ENCODE measurements at regions not wholly inside any gene's neighbourhood (a gene's known extent, or its start where the extent isn't known, plus 50 kb on each side); places are given as distances from the start of the nearest gene placed in this dataset.
"Not testable (repeated sequence)": the region's sequence is repeated elsewhere in the genome, so short reads cannot be mapped to it uniquely, and the experiment has no call there.

GRCh38 chr6:144519426-144519825 lies 234.3 kb downstream of the UTRN start:
- H3K36me3 ChIP-seq (ENCODE audit: insufficient read depth, low read length): peaks cover 36% of the 10 kb centered on the region
- no peaks in the 10 kb centered on the region for H3K27me3 ChIP-seq (ENCODE audit: insufficient read depth, low read length)
- H2AFZ ChIP-seq (ENCODE audit: low read depth, low read length): no peak overlapping the region
- no peaks in the 10 kb centered on the region for H3K4me1 ChIP-seq (ENCODE audit: insufficient read depth, low read length)
- H3K4me3 ChIP-seq (ENCODE audit: low read length): no peak overlapping the region
- peaks cover 5% of the 10 kb centered on the region for H3K9me3 ChIP-seq (ENCODE audit: low read length)

GRCh38 chr6:144528743-144529425 lies 243.7 kb downstream of the UTRN start:
- peaks cover under 1% of the 10 kb centered on the region for H3K9me3 ChIP-seq (ENCODE audit: low read length)
- no peaks in the 10 kb centered on the region for H3K4me1 ChIP-seq (ENCODE audit: insufficient read depth, low read length)
- H2AFZ ChIP-seq (ENCODE audit: low read depth, low read length): no peak overlapping the region
- peaks cover 13% of the 10 kb centered on the region for H3K36me3 ChIP-seq (ENCODE audit: insufficient read depth, low read length)
- no peak overlapping the region for H3K4me3 ChIP-seq (ENCODE audit: low read length)
- no peaks in the 10 kb centered on the region for H3K27me3 ChIP-seq (ENCODE audit: insufficient read depth, low read length)

GRCh38 chr6:144530118-144530517 lies 245.0 kb downstream of the UTRN start:
- H3K36me3 ChIP-seq (ENCODE audit: insufficient read depth, low read length): peaks cover 11% of the 10 kb centered on the region
- H2AFZ ChIP-seq (ENCODE audit: low read depth, low read length): no peak overlapping the region
- no peaks in the 10 kb centered on the region for H3K4me1 ChIP-seq (ENCODE audit: insufficient read depth, low read length)
- H3K27me3 ChIP-seq (ENCODE audit: insufficient read depth, low read length): no peaks in the 10 kb centered on the region
- no peak overlapping the region for H3K4me3 ChIP-seq (ENCODE audit: low read length)
- H3K9me3 ChIP-seq (ENCODE audit: low read length): no peaks in the 10 kb centered on the region

GRCh38 chr6:144532238-144532637 lies 247.1 kb downstream of the UTRN start:
- not testable (repeated sequence) for H3K4me1 ChIP-seq (ENCODE audit: insufficient read depth, low read length); H3K27me3 ChIP-seq (ENCODE audit: insufficient read depth, low read length); H3K4me3 ChIP-seq (ENCODE audit: low read length); H3K36me3 ChIP-seq (ENCODE audit: insufficient read depth, low read length); H2AFZ ChIP-seq (ENCODE audit: low read depth, low read length); H3K9me3 ChIP-seq (ENCODE audit: low read length)

GRCh38 chr6:144534180-144534579 lies 249.0 kb downstream of the UTRN start:
- H3K36me3 ChIP-seq (ENCODE audit: insufficient read depth, low read length): peaks cover 6% of the 10 kb centered on the region
- no peak overlapping the region for H3K4me3 ChIP-seq (ENCODE audit: low read length)
- no peaks in the 10 kb centered on the region for H3K9me3 ChIP-seq (ENCODE audit: low read length)
- no peak overlapping the region for H2AFZ ChIP-seq (ENCODE audit: low read depth, low read length)
- no peaks in the 10 kb centered on the region for H3K4me1 ChIP-seq (ENCODE audit: insufficient read depth, low read length)
- H3K27me3 ChIP-seq (ENCODE audit: insufficient read depth, low read length): no peaks in the 10 kb centered on the region

GRCh38 chr6:144535630-144536029 lies 250.5 kb downstream of the UTRN start:
- no peaks in the 10 kb centered on the region for H3K4me1 ChIP-seq (ENCODE audit: insufficient read depth, low read length)
- no peaks in the 10 kb centered on the region for H3K27me3 ChIP-seq (ENCODE audit: insufficient read depth, low read length)
- no peak overlapping the region for H3K4me3 ChIP-seq (ENCODE audit: low read length)
- H2AFZ ChIP-seq (ENCODE audit: low read depth, low read length): no peak overlapping the region
- H3K9me3 ChIP-seq (ENCODE audit: low read length): no peaks in the 10 kb centered on the region
- peaks cover 8% of the 10 kb centered on the region for H3K36me3 ChIP-seq (ENCODE audit: insufficient read depth, low read length)

- Histone ChIP-seq H3K27me3 (ENCODE audit: insufficient read depth, low read length) (no peaks in the 10 kb centered on the region), H3K9me3 (ENCODE audit: low read length) (no peaks in the 10 kb centered on the region), H3K4me1 (ENCODE audit: insufficient read depth, low read length) (no peaks in the 10 kb centered on the region), H3K36me3 (ENCODE audit: insufficient read depth, low read length) (peaks cover 8% of the 10 kb centered on the region), H3K4me3 (ENCODE audit: low read length) (no peak overlapping the region), H2AFZ (ENCODE audit: low read depth, low read length) (no peak overlapping the region)
These were observed 250.9 kb downstream of the UTRN start for GRCh38 chr6:144536079-144536478.

- H3K4me3 ChIP-seq (ENCODE audit: low read length): no peak overlapping the region
- no peaks in the 10 kb centered on the region for H3K9me3 ChIP-seq (ENCODE audit: low read length)
- no peaks in the 10 kb centered on the region for H3K27me3 ChIP-seq (ENCODE audit: insufficient read depth, low read length)
- H3K36me3 ChIP-seq (ENCODE audit: insufficient read depth, low read length): peaks cover 17% of the 10 kb centered on the region
- no peak overlapping the region for H2AFZ ChIP-seq (ENCODE audit: low read depth, low read length)
- no peaks in the 10 kb centered on the region for H3K4me1 ChIP-seq (ENCODE audit: insufficient read depth, low read length)
These were observed 258.1 kb downstream of the UTRN start for GRCh38 chr6:144543006-144543871.

- Histone ChIP-seq H3K4me3 (ENCODE audit: low read length) (no peak overlapping the region), H3K27me3 (ENCODE audit: insufficient read depth, low read length) (no peaks in the 10 kb centered on the region), H3K36me3 (ENCODE audit: insufficient read depth, low read length) (peaks cover 23% of the 10 kb centered on the region), H3K9me3 (ENCODE audit: low read length) (no peaks in the 10 kb centered on the region), H3K4me1 (ENCODE audit: insufficient read depth, low read length) (no peaks in the 10 kb centered on the region), H2AFZ (ENCODE audit: low read depth, low read length) (no peak overlapping the region)
These were observed 259.2 kb downstream of the UTRN start for GRCh38 chr6:144544266-144544830.

- Histone ChIP-seq H2AFZ (ENCODE audit: low read depth, low read length) (no peak overlapping the region), H3K4me1 (ENCODE audit: insufficient read depth, low read length) (no peaks in the 10 kb centered on the region), H3K27me3 (ENCODE audit: insufficient read depth, low read length) (no peaks in the 10 kb centered on the region), H3K4me3 (ENCODE audit: low read length) (no peak overlapping the region), H3K36me3 (ENCODE audit: insufficient read depth, low read length) (peaks cover 40% of the 10 kb centered on the region), H3K9me3 (ENCODE audit: low read length) (no peaks in the 10 kb centered on the region)
These were observed 261.7 kb downstream of the UTRN start for GRCh38 chr6:144546807-144547206.

GRCh38 chr6:144547409-144547808 lies 262.3 kb downstream of the UTRN start:
- Histone ChIP-seq H3K4me1 (ENCODE audit: insufficient read depth, low read length) (no peaks in the 10 kb centered on the region), H3K9me3 (ENCODE audit: low read length) (no peaks in the 10 kb centered on the region), H3K36me3 (ENCODE audit: insufficient read depth, low read length) (peaks cover 44% of the 10 kb centered on the region), H3K27me3 (ENCODE audit: insufficient read depth, low read length) (no peaks in the 10 kb centered on the region), H2AFZ (ENCODE audit: low read depth, low read length) (no peak overlapping the region), H3K4me3 (ENCODE audit: low read length) (no peak overlapping the region)

GRCh38 chr6:144548536-144548935 lies 263.4 kb downstream of the UTRN start:
- Histone ChIP-seq H3K9me3 (ENCODE audit: low read length) (no peaks in the 10 kb centered on the region), H3K27me3 (ENCODE audit: insufficient read depth, low read length) (no peaks in the 10 kb centered on the region), H3K4me1 (ENCODE audit: insufficient read depth, low read length) (no peaks in the 10 kb centered on the region), H2AFZ (ENCODE audit: low read depth, low read length) (no peak overlapping the region), H3K36me3 (ENCODE audit: insufficient read depth, low read length) (peaks cover 44% of the 10 kb centered on the region), H3K4me3 (ENCODE audit: low read length) (no peak overlapping the region)

Measured in neuron (in vitro differentiated cells).